Ectodermal cell (in vitro differentiated cells): ENCODE measurements at regions not wholly inside any gene's neighbourhood (a gene's known extent, or its start where the extent isn't known, plus 50 kb on each side); places are given as distances from the start of the nearest gene placed in this dataset.
"Not testable (repeated sequence)": the region's sequence is repeated elsewhere in the genome, so short reads cannot be mapped to it uniquely, and the experiment has no call there.

Experiments
- H3K27ac ChIP-seq: 2 replicates; pipeline ENCODE4 v1.7.0; 2013; ENCODE audit warnings: mild to moderate bottlenecking, low read depth, low read length; ENCODE audit not compliant: insufficient read depth, poor library complexity, severe bottlenecking
- H3K27me3 ChIP-seq: 2 replicates; pipeline ENCODE4 v1.7.0; 2013; ENCODE audit warnings: mild to moderate bottlenecking, low read length; ENCODE audit not compliant: insufficient read depth, control insufficient read depth, poor library complexity, severe bottlenecking
- H3K36me3 ChIP-seq: one replicate; pipeline ENCODE4 v1.7.0; 2013; ENCODE audit warnings: low read length; ENCODE audit not compliant: control insufficient read depth, insufficient read depth
- H3K4me1 ChIP-seq: one replicate; pipeline ENCODE4 v1.7.0; 2013; ENCODE audit warnings: low read length; ENCODE audit not compliant: control insufficient read depth, insufficient read depth
- H3K4me3 ChIP-seq: 2 replicates; pipeline ENCODE4 v1.7.0; 2013; ENCODE audit warnings: low read depth, low read length, control low read depth; ENCODE audit not compliant: insufficient read depth
- H3K9me3 ChIP-seq: 2 replicates; pipeline ENCODE4 v1.7.0; 2013; ENCODE audit warnings: mild to moderate bottlenecking, low read length, moderate library complexity; ENCODE audit not compliant: control insufficient read depth
- WGBS, 2 experiments: methylation state at CpG; one replicate each; pipeline ENCODE4 v1.1.7; 2013; ENCODE audit warnings: missing lambda C conversion rate in 2 of 2; 5-methylcytosine and 5-hydroxymethylcytosine counted together

DNA sequence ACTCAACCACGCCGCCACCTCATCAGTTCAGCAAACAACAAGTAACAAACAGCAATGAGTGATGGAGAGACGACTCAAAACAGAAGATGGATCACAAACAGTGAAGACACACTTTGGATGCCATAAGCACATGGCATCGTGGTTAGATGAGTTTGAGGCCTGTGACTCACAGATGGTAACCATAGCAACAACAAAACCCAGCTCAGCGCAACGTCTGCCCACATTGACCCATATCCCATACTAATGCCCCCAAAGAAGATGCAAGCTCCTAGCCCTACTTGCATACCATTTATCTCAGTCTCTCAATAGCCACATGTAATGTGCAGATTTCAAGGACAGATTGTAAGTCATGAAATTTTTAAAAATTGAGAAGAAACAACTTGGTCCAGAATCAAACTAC, 1322.3 kb upstream of the TMEM132C start:
- peaks cover 2% of the 10 kb centered on the region for H3K9me3 ChIP-seq
- H3K4me1 ChIP-seq: no peaks in the 10 kb centered on the region
- no peaks in the 10 kb centered on the region for H3K36me3 ChIP-seq
- H3K27me3 ChIP-seq: no peaks in the 10 kb centered on the region
- WGBS, 2 experiments: 92 to 94% methylated on average over 6 of the region's 6 CpGs
- no peak overlapping the region for H3K27ac ChIP-seq
- no peak overlapping the region for H3K4me3 ChIP-seq

DNA sequence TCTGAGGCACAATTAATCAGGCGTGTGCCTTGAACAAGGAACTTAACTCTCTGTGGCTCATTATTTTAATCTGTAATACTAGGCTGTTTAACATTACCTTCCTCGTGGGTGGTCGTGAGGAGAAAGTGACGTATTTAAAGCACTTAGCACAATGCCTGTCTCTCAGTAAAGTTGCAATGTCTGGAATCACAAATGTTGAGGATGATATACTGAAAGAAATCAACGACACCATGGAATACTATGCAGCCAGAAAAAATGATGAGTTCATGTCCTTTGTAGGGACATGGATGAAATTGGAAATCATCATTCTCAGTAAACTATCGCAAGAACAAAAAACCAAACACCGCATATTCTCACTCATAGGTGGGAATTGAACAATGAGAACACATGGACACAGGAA, 1320.0 kb upstream of the TMEM132C start:
- 94 to 95% methylated on average over 5 of the region's 7 CpGs for WGBS, 2 experiments
- not testable (repeated sequence) for H3K36me3 ChIP-seq, H3K9me3 ChIP-seq, H3K4me3 ChIP-seq, H3K4me1 ChIP-seq, H3K27ac ChIP-seq, H3K27me3 ChIP-seq

DNA sequence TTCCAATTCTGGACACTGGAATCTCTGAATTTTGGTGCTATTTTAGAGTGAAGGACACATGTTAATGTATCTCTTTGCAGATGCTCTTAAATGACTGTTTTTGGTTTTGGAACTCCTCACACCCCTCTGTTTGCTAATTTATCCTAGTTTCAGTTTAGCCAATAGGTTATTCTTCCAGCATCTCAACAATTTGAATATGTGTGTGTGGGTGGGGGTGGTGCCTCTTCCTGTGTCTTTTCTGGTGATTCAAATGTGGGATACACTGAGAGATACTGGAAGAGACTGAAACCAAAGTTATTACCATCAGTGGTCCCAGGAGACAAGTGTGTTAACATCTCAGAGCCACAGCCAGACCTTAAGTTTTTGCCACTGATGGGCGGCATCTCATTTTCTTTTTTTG, 1317.4 kb upstream of the TMEM132C start:
- no peaks in the 10 kb centered on the region for H3K27me3 ChIP-seq
- no CpG with 5 or more reads among the region's 1 CpG for WGBS, 2 experiments

DNA sequence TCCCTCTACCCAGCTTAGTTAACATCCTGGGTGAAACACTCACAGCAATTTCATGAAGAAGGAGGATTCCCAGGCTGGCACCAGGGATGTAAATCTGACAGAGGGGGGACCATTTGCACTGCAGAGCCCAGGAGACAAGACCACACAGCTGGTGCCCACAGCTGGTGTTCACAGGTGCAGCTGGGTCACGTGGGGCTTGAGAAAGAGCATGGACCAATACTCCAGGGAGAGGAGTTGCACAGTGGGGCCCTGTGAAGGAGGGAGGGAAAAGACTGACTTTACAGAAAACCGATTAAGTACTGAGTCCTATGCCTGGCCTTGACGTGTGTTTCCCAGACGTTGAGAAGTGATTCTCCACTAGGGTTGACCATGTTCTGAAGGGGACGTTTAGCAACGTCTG, 1316.7 kb upstream of the TMEM132C start:
- Histone ChIP-seq H3K4me3 (no peak overlapping the region), H3K36me3 (no peaks in the 10 kb centered on the region)
- 87 to 88% methylated on average over 6 of the region's 6 CpGs for WGBS, 2 experiments

More for the DNA sequence above, 1317.4 kb upstream of the TMEM132C start:
- Histone ChIP-seq H3K4me1 (no peaks in the 10 kb centered on the region), H3K4me3 (no peak overlapping the region), H3K27ac (no peak overlapping the region), H3K9me3 (no peaks in the 10 kb centered on the region), H3K36me3 (no peaks in the 10 kb centered on the region)

DNA sequence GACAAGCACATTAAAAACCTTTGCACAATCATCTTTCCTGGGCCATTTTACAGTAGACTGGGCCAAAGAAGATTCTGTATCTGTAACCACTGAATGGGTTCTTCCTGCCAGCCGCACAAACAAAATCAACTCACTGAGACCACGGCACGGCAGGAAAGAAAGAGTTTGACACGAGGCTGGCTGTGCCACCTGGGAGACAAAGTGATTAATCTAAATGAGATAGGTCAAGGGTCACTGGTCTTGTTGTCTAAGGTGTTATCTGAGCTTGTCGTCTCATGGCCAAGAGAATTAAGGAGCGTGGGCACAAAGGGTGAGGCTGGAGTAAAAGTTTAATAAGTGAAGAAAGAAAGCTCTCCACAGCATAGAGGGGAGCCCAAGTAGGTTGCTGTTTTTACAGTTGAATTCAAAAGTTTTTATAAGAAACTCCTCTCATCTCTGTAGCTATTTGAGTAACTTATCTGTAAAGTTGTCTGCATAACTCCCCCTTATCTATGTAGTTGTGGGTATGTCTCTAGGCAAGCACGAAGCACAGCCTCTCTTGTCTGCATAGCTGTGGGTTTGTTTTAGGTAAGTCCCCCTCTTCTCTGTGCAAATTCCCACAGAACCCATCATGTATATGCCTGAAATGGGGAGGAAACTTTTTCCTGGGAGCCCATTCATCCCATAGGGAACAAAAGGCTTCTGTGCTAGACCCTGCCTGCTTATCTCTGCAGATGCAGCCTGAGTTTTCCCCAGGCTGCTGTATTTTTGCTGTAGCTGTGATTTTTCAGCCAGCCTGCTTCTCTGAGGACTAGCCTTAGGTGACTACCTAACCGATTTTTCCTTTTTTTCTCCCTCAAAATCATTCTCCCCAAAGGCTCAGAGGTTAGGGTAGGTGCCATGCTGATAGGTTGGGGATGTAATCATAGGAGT, 1314.6 kb upstream of the TMEM132C start:
- no peaks in the 10 kb centered on the region for H3K36me3 ChIP-seq
- 71 to 74% methylated on average over 6 to 8 of the region's 8 CpGs for WGBS, 2 experiments
- H3K4me1 ChIP-seq: no peaks in the 10 kb centered on the region
- no peak overlapping the region for H3K27ac ChIP-seq
- H3K9me3 ChIP-seq: no peaks in the 10 kb centered on the region
- H3K27me3 ChIP-seq: no peaks in the 10 kb centered on the region
- H3K4me3 ChIP-seq: no peak overlapping the region

More for the DNA sequence above, 1316.7 kb upstream of the TMEM132C start:
- Histone ChIP-seq H3K9me3 (no peaks in the 10 kb centered on the region), H3K27me3 (no peaks in the 10 kb centered on the region), H3K4me1 (no peaks in the 10 kb centered on the region), H3K27ac (no peak overlapping the region)

DNA sequence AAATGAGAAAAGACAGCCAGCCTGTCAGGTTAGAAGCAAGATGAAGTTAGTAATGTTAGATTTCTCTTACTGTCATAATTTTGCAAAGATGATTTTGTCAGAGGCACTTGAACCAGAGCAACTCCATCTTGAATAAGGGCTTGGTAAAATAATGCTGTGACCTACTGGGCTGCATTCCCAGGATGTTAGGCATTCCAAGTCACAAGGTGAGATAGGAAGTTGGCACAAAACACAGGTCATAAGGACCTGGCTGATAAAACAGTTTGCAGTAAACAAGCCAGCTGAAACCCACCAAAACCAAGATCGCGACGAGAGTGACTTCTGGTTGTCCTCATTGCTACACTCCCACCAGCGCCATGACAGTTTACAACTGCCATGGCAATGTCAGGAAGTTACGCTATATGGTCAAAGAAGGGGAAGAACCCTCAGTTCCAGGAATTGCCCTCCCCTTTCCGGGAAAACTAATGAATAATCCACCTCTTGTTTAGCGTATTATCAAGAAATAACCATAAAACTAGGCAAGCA, 1313.5 kb upstream of the TMEM132C start:
- WGBS, 2 experiments: 94 to 98% methylated on average over 7 of the region's 7 CpGs
- Histone ChIP-seq H3K4me1 (no peaks in the 10 kb centered on the region), H3K4me3 (no peak overlapping the region), H3K27ac (no peak overlapping the region), H3K27me3 (no peaks in the 10 kb centered on the region), H3K36me3 (no peaks in the 10 kb centered on the region), H3K9me3 (no peaks in the 10 kb centered on the region)

DNA sequence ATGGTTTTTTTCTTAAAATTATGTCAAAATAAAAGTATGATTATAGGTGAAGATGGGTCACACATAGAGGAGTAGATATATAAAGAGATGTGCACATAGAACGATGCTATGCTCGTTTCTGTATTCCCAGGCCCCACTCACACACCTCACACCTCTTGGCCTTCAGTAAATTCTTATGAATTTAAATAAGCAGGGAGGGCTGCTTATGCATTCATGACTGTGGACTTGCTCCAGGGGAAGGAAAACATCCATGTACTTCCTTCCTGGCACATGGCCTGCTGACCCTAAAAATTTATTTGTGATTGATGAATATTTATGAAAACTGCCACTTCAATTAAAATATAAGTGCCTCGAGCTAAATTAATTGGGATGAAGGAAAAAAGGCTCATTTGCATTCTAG, 1306.7 kb upstream of the TMEM132C start:
- H3K27me3 ChIP-seq: no peaks in the 10 kb centered on the region
- no peak overlapping the region for H3K4me3 ChIP-seq
- no peaks in the 10 kb centered on the region for H3K4me1 ChIP-seq
- H3K36me3 ChIP-seq: no peaks in the 10 kb centered on the region
- 84 to 100% methylated on average over 1 to 2 of the region's 3 CpGs for WGBS, 2 experiments
- H3K27ac ChIP-seq: no peak overlapping the region
- H3K9me3 ChIP-seq: no peaks in the 10 kb centered on the region

DNA sequence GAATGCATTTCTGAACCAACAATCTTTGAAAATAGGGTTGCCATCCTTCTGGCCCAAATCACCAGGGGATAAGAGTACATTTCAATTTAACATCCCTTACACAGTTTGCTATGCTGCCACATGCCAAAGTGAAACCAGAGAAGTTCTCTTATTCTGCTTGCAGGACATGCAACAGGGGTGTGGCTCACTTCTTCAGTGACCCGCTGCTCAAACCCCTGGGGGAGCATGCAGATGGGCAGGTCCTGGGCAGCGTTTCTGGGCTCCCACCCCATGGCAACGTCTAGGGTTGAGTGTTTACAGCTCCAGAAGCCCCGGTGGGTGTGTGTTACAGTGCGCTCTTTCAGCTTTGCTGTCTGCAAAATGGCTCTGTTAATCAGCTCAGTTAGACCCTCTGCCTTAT, 1306.3 kb upstream of the TMEM132C start:
- WGBS, 2 experiments: 79 to 82% methylated on average over 5 of the region's 5 CpGs
- no peaks in the 10 kb centered on the region for H3K36me3 ChIP-seq

DNA sequence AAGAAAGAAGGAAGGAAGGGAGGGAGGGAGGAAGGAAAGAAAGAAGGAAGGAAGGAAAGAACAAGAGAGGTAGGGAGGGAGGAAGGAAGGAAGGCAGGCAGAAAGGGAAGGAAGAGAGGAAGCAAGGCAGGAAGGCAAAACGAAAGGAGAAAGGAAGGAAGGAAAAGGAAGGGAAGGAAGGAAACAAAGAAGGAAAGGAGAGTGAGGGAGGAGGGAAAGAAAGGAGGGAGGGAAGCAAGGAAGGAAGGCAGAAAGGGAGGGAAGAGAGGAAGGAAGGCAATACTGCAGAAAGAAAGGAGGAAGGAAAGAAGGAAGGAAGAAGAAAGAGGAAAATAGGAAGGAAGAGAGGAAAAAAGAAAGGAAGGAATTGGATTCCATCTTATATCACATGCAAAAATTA, 1303.1 kb upstream of the TMEM132C start:
- Histone ChIP-seq H3K27ac (no peak overlapping the region), H3K36me3 (no peaks in the 10 kb centered on the region), H3K4me1 (no peaks in the 10 kb centered on the region), H3K27me3 (no peaks in the 10 kb centered on the region), H3K9me3 (no peaks in the 10 kb centered on the region), H3K4me3 (no peak overlapping the region)
- 78 to 79% methylated on average over 1 of the region's 1 CpG for WGBS, 2 experiments

More for the DNA sequence above, 1306.3 kb upstream of the TMEM132C start:
- H3K27me3 ChIP-seq: no peaks in the 10 kb centered on the region
- H3K27ac ChIP-seq: no peak overlapping the region
- H3K4me1 ChIP-seq: no peaks in the 10 kb centered on the region
- no peaks in the 10 kb centered on the region for H3K9me3 ChIP-seq
- H3K4me3 ChIP-seq: no peak overlapping the region

DNA sequence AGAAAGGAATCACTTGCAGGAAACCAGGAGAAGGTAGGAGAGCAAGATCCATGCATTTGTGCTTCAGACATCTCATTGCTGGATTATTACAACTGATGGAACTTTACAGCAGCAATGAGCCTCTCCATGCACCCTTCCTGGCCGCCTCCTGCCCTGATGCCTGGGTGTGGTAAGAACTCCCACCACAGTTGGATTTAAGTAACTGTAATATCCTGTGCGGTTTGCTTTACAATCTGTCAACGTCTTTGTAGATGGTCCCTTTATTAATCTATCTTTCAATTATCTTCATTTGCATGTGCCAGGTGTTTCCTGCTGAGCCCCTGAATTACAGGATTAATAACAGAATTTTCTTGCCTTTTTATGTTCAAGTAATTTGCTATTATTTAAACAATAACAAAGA, 1300.5 kb upstream of the TMEM132C start:
- Histone ChIP-seq H3K36me3 (no peaks in the 10 kb centered on the region), H3K27ac (no peak overlapping the region), H3K27me3 (no peaks in the 10 kb centered on the region), H3K4me1 (no peaks in the 10 kb centered on the region), H3K9me3 (no peaks in the 10 kb centered on the region), H3K4me3 (no peak overlapping the region)
- WGBS, 2 experiments: 90 to 97% methylated on average over 3 of the region's 3 CpGs
